ENCODE measurements at regions not wholly inside any gene's neighbourhood (a gene's known extent, or its start where the extent isn't known, plus 50 kb on each side); places are given as distances from the start of the nearest gene placed in this dataset.

- TF ChIP-seq CTCF (IDR thresholded peaks at IDR 0.05) (no peak), POLR2A (IDR thresholded peaks at IDR 0.05) (no peak)
These were observed 68.7 kb upstream of the ATF3 start for GRCh38 chr1:212539737-212540430.

All from uterus (tissue), 2 donors.